NCI-H2107 (cell line): ENCODE measurements at regions not wholly inside any gene's neighbourhood (a gene's known extent, or its start where the extent isn't known, plus 50 kb on each side); places are given as distances from the start of the nearest gene placed in this dataset.
A peak's percentile ranks its signal among the peaks of the same experiment; 100 is the strongest.

Experiments used
- DNase-seq: peaks from one replicate; lab custom pipeline; 2025; lab: John Stamatoyannopoulos, UW

DNA sequence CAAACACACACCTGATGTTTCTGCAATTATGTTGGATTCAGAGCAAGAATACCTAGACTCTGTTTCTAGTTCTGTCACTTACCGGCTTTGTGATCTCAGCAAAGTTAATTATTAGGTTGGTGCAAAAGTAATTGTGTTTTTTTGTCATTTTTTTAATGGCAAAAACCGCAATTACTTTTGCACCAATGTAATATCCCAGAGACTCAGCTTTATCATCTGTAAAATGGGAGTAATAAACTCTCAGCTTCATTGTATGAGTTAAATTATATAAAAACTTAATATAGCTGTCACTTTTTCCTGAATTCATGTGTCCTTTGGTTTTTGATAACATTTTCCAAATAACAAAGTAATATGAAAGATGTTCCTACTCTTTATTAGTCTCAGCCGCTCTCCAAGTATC, 251.7 kb downstream of the TRIB2 start:
- no peak for DNase-seq

DNA sequence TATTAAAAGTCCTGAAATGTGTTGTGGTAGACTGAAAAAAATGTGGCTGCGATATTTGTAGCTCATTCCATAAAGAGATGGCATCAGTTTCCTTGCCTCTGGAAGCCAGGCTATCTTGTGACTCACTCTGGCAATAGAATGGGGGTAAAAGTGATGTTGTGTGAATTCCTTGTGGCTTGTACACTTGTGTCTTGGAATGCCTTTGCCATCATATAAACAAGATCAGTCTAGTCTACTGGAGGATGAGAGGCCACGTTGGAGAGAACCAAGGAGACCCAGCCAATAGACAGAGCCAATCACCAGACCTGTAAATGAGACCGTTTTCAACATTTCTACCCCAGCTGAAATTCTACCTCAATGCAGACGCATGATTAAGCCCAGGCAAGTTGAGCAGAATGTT, 254.1 kb downstream of the TRIB2 start:
- DNase-seq, result no peak

DNA sequence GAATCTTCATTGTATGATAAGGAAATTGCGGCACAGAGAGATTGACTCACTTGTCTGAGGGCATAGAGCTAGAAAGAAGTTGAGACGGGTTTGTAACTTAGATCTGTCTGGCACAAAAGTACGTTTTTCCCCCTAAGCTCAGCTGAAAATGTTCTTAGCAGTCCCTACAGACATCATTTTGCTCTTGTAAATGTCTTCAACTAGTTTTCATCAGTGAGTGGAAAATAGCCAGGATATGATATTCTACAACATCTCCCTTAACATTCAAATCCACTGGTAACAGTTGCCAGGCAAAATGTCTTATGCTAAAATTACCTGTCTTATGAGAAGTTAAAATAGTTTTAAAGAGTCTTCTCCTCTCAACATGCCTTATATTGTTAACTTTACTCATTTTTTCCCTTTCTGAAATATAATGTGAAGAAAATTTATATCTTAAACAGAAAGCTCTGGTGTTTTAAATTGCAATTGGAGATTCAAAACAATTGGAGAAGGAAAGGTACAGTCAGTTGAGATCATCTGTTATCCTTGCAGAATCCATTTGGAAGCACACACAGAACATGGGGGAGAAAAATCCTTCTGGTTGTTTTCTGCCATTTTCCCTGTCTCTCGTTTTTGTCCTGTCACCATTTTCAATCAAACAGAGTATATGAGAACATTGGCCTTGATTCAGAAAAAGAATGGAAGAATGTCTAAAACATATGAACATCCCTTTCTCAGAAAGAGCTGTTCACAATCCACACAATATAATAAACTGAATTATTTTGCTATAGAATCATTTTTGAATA, 255.0 kb downstream of the TRIB2 start:
- no peak for DNase-seq

DNA sequence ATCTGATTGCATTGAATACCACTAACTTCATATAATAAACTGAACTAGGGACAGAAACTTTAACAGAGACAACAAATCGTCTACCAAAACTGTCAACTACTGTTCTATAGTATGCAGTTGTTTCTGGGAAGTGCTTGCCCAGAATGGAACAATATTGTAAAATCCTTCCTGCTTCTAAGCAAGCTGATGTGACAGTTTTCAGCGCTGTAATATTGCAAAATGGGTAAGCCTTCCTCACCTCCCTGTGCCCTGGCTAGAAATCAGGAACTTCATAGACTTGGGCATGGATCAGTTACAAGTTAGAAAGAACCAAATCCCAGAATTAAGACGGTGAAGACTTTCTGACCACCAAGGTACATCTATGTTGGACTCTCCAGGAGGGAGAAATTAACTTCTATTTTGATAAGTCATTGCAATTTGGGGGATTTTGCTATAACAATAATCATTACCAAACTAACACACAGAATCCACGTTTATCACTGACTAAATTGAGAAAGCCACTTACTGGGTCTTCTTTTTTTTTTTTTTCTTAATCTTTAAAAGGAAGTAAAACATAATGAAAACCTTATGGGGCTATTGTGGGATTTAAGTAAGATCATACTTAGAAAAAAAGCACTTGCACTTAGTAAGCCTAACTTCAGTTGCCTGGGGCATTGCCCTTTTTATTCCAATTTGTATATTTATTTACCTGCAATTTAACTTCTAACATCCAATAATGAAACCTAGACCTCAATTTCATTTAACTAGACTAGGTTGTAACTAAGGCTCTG, 261.5 kb downstream of the TRIB2 start:
- DNase-seq, result no peak

DNA sequence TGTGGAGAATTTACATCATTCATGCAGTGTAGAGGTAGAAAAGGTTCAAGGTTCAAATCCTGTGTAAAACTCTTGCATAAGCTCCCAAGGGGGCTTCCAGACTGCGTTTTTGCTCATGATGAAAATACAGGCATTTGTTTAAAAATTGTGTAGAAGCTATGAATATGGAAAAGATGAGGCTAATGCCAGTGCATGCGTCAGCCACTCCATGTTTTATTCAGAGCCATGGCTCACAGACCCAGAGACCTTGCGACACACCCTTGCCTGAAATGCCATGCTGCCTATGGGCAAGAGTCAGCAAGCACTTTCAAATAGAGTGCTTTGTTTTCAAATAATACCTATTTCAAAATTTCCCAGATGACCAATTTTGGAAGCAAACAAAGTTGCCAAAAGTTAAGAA, 262.3 kb downstream of the TRIB2 start:
- DNase-seq, result no peak

DNA sequence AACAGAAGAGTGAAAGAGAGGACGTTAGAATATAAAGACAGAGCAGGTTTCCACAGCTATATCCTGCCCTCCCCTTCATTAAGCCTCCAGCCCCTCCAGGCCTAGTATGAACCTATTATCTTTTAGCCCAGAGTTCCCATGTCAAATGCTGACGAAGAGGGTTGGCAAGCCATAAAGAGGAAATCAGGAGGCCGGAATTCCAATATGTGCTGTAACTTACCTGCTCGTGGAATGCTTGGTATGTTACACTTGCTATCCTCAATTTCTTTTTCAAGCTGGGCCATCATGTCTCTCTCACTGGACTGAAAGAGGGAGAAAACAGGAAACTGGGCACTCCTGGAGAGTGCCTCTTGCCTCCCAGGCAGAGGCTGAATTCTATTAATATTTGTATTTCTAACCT, 264.1 kb downstream of the TRIB2 start:
- DNase-seq, result no peak

DNA sequence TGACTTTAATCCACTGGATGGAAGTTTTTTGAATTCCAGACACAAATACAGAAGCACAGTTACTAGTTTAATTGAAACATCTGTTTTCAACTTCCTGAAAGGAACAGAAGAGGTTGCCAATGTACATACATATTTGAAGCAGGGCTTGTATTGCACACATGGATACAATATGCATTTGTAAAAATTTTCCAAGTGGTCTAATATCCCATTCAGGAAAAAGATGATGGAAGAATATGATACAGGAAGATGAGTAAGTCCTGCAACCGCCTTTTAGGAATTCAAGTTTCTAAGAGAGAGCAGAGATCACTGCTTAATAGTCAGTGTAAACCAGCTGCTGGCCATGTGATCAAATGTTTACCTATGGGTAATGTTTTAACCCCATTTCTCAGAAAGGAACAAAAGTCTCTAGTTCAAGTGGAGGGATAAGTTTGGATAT, 265.4 kb downstream of the TRIB2 start:
- no peak for DNase-seq

DNA sequence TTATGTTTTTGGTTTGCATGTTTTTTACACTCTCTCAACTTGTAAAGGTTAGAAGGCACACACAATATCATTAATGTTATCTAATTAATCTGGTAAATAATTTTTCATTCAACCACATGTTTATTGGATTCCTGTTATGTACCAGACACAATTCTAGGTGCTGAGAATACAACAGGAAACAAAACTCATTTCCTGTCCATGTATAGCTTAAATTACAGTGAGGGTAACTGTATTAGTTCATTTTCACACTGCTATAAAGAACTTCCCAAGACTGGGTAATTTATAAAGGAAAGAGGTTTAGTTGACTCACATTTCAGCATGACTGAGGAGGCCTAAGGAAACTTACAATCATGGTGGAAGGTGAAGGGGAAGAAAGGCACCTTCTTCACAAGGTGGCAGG, 270.5 kb downstream of the TRIB2 start:
- no peak for DNase-seq

DNA sequence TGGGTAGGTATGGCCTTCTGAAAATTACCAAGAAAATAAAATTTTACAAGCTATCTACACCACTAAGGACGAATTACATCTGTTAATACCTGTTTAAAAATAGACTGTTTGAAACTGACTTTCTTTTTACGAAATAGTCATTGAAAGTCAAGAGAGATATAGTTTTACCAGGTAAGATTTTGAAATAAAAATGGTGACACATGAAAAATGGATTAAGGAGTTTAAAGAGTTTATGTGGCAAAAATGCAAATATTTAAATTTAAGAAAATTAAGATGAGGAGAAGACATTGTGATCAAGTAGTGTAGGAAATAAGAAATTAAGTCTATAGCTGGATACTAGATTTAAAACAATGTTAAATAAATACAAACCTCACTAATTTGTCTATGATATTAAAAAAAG, 271.5 kb downstream of the TRIB2 start:
- DNase-seq, result no peak

DNA sequence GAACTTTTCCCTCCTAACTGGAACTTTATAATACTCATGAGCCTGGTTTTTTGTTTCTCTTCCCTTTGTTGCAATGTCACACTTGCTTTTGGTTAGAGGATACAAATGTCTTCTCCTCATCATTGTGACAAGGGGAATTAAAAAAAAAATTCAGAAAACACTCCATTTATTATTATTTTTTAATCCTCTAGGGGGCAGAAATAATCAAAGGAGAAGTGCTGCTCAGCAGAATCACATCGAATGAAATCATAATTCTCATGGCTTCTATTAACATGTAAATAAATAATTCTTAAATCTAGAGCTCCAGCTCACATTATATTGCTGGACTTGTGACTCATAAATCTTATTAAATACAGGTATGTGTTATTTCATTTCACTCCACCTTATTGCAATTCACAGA, 273.8 kb downstream of the TRIB2 start:
- DNase-seq, result no peak

DNA sequence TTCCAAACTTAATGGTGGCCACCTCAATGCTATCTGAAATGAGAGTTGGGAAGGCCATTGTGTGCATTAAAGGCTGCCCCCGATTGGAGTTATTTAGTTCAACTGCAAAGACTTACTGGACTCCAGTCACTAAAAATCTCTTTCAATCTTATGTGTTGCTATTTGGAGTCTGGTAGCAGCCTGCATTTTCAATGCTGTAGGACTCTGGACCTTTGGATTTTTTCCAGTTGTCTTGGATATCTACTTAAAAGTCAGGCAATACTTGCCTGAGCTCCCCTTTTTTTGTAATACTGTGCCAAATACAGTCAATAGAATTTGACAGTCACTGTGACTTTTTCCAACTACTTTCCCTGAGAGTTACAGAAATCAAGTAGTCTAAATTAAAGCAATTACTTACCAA, 281.9 kb downstream of the TRIB2 start:
- DNase-seq, result no peak

DNA sequence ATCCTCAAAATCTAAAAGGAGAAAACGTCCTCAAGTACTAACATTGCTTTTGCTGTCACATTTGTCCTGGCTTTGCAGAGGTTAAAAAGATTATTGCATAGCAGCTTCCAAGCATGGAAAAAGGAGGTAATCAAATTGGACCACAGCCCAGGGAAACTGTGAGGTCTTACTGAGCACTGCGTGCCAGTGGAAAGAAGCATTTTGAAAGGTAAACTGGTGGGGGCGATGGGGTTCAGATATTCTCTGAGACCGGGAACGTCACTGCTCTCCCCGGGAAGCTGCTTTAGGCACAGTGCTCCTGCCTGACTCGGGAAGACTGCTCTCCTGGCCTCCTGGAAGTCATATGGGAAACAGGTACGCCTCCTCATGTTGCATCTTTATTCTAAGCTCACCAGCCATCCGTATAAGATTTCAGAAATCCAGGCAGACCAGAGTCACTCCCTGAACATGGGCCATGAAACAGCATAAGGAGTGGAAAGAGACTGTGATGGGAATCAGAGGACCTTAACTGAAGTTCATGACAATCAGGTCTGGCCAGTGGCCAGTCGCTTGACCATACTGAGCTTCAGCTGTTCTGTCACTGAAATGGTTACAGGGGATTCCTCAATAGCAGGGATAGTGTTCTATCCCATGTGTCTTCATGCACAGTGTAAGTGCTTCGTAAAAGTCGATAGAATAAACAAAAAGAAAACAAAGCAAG, 284.1 kb downstream of the TRIB2 start:
- DNase-seq, result no peak

DNA sequence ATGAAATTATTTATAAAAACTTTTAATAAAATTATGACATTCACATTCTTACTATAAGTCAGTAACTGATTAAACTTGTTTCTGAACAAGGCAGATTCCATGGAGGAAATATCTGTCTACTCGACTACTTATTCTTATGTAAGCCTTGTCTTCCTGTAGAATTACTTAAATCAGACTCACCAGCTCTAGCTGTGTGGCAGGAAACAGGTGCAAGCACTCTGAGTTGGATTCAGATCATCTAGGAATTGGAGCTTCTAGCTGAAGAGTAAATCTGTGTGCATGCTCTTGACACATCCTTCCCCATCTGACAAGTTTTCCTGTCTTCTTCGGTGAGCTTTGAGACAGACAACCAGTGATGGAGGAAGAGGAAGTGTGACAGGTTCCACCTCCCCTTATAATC, 284.7 kb downstream of the TRIB2 start:
- DNase-seq, result no peak

DNA sequence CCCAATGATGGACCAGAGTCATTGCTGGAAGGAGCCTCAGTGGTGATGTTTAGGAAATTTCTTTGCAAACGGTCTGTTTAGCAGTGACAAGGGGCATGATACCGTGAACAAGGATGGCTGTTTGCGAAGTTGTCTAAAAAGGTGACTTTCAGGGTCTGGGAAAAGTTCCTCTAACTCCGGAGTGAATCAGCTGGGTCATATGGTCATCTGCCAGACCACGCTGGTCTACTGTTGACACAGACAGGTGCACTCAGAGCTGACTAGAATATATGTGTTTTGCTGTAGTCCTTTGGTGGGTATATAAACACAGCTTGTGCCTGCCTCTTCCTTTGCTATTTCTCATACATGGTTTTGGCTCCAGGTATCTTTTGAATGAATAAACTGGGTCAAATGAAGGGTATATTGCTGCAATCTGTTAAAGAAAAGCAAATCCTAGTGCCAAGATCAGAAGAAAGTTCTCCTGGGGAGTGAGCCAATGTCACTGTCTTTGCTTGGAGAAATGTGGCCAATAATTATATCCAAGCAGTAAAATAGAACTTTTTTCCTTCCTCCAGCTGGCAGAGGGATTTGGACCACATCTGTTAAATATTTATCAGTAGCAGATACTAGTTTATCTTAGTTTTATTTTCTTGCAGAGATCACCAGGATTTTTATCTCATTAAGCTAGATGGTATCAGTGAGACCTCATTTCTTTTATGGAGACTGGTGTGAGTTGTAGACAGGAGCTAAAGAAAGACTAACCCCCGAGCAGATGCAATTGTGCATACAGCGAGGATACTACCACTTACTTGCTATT, 286.0 kb downstream of the TRIB2 start:
- DNase-seq, result no peak

DNA sequence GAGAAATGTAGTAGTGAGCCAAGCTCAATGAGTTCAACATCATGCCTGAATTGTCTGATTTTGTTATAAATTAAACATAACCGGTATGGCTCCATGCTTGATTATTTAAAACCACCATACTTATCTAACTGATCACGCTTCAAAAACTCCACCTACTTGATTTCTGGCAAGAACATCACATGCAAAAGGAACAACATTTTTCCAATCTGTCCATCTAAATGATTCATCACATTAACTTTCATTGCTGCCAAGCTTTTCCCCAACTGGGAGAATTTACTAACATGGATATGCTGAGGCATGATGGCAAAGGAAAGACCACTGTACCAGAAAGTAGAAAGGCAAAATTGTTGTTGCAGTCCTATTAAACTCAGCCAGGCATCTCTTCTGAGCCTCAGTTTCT, 286.8 kb downstream of the TRIB2 start:
- DNase-seq, result no peak

DNA sequence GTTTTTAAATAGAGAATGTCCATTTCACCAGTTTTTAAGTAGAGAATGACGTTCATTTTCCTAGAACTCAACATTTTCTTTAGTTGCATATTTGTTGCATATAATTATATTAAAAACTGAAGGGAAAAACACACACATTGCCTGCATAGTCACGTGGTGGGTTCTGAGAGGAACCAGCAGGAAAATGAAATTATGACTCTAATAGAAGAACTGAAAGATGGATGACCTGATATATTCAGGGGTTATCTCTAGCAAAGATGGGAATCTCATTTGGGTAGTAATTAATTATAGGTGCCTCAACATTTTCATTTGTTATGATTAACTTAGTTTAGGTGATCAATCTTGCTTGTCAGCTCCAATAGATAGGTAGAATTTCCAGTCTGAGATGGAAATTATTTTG, 288.3 kb downstream of the TRIB2 start:
- DNase-seq, result no peak

DNA sequence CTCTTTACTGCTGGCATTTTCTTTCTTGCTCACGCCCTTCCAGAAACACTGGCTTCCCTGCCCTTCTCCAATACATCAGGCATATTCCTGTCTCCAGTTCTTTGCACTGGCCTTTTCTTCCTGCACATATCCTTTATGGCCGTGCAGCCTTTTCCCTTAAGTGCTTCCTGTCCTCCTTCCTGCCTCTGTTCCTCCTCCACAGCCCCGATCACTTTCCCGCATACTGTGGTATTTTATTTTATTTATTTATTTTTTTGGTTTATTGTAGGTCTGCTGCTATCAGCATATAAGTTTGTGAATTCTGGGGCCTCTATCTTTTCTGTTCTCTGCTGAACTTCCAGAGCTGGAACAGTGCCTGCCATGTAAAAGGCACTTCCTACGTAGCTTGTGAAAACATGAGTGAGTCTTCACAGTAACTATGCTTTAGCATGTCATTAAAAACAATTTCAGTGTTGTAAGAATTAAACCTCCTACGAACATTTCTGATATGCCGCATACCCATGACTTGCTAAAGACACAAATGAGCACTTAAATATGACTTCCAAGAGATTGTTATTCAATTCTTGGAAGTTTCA, 289.1 kb downstream of the TRIB2 start:
- DNase-seq, result no peak

DNA sequence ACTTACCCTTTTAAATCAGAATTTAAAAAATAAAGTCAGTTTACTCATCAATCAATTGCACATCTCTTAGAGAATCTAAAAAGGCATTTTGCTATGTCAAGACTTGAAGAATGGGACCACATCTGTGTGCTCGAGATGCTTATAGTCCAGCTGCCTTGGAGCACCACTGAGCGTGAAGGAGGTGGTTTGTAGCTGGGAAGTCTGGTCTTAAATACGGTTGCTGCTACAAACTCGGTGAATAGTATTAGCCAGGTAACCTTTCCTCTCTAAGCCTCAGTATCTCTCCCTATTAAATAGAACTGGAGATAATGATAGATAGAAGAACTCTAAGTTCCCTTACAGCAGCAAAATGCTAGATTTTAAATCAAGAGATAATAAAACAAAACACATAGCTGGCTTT, 289.7 kb downstream of the TRIB2 start:
- no peak for DNase-seq

DNA sequence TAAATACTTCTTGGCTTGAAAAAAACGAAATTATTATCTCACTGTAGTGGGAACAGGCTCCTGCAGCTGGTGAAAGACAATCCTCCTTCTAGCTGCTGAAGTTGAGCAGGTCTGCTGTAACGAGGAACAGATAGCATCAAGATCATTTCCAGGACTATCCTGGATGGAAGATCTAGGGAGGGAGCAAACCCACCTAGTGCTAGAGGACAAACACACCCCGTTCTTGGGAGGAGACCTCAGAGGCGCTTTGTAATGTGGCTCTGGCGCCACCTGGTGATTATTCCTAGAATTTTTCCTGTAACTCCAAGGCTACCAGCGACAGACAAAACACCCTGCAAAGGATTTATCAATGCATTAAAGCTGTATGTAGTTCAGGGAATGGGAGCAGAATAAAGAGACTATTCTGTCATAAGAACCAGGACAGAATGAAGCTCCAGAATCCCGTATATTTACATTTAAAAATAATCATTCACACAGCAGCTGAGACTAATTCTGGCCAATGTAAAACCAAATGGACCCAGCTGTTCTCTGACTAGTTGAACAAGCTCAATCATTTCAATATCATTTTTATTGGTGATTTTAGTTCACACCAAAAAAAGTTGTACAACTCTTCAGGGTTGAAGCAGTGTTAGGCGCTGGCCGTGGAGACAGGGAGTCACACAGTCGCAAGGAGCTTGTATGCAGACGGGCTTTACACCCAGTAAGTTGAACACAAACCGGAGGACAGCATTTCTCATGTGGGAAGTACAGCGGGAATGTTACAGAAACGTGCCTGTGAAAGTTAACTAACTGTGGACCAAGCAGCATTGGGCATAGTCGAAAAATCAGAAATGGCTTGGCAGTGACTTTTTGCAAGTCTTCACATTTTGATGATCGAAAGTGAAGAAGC, 290.3 kb downstream of the TRIB2 start:
- peak; percentile 45 for DNase-seq

DNA sequence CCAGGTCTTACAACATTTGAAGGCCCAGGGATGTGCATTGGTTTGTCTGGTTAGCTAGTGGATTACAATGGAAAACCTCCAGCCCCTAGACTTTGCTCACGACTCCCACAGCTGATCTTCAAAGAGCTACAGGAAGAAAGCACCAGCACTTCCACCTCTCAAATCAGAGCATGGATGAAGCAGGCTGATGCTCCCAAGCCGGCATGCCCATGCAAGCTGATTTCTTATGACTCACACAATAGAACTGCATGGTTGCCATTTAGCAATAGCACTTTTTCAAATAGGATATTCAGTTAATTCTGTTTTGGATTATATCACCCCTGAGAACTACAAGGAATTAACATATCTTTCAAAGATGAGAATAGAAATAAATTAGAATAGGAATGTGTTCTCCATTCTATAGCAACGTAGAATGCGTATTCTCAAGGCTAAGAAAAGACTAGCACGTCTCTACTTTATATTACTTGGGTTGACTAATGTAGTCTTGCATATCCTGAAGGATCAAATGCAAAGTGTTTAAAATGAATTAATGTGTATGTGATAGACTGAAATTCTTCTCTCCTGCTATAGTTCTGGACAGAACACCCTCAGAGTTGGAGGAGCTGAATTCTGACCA, 292.4 kb downstream of the TRIB2 start:
- no peak for DNase-seq
